ENCODE measurements at regions not wholly inside any gene's neighbourhood (a gene's known extent, or its start where the extent isn't known, plus 50 kb on each side); places are given as distances from the start of the nearest gene placed in this dataset.
"Not testable (repeated sequence)": the region's sequence is repeated elsewhere in the genome, so short reads cannot be mapped to it uniquely, and the experiment has no call there.

DNA sequence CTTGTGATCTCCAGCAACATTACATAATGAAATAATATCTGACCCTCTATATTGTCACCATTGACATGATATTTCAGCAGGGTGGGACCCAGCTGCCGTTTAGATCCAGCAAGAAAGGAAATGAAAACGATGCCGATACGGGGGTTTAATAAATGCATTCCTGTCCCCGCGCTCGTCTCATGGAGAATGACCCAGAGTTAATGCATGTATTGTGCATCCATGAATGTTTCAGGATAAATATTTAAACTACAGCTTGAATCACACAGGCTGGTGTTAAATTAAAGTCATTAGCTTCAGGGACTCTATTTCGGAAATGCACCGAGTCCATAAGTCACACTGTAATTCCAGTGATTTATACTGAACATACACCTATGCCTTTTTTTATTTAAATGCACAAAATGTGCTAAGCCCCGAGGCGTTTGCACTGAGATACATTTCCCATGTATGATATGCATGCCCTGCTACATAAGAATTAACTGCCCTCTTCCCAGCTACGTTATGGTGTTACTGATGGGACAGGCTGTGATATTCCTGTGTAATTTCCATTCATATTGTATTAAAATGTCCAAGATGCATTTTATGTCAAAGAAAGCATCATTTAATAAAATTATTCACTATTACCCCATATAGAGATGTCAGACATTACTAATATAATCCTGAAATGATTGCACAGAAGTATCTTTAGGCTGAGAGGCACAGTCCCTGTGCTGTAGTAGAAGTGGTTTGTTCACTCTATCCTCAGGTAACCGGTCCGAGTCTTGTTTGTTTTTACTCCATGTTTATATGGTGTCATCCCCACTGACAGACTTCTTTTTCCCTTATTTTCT is 109.3 kb upstream of the ZNF516 start:
- DNase-seq = no peak

DNA sequence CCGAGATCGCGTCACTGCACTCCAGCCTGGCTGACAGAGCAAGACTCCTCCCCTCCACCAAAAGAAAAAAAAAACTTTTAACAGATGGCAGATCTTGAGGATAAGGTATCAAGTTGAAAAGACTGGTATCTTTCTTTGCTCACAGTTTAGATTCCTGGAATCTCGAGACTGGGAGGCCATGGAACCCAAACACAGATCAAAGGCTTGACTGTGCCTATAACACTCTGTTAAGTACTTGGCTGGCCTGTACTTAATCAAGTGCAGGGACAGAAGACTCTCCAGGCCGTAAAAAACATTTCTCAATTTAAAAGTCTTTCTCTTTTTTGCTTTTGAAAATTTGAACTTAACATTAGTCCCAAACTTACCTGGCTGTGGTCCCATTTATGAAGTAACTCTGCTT is 107.1 kb upstream of the ZNF516 start:
- DNase-seq = no peak

DNA sequence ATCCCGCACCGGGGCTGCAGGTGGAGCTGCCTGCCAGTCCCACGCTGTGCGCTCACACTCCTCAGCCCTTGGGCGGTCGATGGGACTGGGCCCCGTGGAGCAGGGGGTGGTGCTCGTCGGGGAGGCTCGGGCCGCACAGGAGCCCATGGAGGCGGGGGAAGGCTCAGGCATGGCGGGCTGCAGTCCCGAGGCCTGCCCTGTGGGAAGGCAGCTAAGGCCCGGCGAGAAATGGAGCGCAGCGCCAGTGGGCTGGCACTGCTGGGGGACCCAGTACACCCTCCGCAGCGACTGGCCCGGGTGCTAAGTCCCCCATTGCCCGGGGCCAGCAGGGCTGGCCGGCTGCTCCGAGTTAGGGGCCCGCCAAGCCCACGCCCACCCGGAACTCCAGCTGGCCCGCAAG is 105.0 kb upstream of the ZNF516 start:
- not testable (repeated sequence) for DNase-seq

DNA sequence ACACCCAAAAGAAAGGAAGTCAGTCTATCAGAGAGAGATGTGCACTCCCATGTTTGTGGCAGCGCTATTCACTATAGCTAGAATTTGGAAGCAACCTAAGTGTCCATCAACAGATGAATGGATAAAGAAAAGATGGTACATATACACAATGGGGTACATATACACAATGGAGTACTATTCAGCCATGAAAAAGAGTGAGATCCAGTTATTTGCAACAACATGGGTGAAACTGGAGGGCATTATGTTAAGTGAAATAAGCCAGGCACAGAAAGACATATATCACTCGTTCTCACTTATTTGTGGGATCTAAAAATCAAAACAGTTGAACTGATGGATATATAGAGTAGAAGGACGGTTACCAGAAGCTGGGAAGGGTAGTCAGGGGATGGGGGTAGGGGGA is 99.9 kb upstream of the ZNF516 start:
- DNase-seq = no peak

DNA sequence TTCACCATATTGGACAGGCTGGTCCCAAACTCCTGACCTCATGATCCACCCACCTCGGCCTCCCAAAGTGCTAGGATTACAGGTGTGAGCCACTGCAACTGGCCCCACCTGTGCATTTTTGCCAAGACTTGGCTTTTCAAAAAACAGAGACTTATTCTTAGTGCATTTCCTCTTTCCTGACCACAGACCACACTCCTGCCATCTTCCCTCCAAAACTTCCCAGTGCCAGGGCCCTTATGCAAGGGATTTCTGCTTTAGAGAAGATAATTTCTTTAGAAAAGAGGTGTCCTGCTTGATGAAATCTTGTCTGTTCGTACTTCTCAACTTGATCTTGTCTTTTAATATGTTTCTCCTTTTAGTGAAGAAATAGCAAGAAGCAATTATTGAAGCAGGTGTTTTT is 98.8 kb upstream of the ZNF516 start:
- no peak for DNase-seq

DNA sequence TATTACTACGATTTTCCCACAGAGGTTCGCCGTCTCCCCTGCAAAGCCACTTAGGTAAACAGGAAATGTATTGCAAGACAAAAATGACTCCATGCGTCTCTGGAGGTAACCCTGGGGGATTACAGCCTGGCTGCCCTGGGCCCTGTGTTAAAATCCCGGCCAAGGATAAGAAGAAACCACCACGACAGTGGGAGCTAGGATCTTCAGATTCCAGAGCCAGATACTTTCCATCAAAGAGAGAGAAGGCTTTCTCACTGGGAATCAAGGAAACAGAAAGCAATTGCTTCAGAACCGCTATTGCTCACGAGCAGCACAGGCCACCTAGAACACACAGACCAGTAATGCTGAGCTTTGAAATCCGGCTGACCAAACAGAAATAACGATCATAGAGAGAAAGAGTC is 97.9 kb upstream of the ZNF516 start:
- DNase-seq = no peak

DNA sequence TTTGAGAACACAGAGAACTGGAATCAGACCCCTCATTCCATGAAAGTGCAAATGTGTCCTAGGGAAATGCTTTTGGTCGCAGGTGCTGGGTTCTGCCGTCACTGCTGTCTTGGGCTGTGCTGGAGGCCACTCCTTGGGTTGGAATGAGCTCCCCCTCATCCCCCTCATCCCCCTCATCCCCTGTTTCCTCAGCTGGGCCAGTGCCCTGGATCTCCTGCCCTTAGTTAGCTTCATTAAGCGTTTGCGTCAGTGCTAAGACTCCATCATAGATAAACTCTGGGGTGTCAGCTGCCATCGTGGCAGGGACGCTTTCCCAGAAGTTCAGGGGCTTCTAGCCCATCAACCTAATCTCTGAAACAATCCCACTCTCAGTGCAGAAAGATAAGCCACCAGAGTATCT is 97.1 kb upstream of the ZNF516 start:
- no peak for DNase-seq

DNA sequence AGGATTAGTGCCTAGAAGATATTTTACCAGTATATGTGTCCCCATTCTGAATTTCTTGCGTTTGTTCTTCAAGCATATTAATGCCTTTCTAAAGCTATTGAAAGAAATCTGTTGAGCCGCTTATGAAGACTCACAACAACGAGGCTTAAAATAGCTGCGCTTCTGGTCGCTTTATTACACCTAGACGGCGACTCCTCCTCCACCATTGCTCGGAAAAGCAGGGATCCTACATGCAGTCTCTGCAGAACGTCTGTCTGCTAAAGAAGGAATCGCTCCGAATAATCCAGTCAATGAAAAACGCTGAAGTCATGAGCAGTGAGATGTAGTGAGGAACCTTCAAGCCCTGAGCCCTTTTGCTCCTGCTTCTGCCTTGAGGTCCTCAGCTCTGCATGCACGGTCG is 94.8 kb upstream of the ZNF516 start:
- no peak for DNase-seq

DNA sequence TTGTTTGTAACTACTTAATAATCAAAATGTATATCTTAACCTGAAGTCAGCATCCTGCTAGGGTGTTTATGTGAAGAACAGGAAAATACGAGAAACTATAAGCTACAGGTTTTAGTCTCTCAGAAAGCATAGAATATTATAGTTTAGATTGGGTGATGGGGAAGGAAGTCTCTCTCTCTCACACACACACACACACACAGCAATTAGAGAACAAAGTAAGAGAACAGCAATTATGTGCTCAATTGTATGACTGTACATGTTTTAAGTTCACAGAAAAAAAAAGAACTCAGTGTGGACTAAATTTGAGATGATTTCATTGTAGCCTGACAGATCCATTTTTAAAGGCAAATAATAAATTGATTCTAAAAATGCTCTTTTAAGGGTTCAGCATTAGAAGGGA is 94.3 kb upstream of the ZNF516 start:
- no peak for DNase-seq

DNA sequence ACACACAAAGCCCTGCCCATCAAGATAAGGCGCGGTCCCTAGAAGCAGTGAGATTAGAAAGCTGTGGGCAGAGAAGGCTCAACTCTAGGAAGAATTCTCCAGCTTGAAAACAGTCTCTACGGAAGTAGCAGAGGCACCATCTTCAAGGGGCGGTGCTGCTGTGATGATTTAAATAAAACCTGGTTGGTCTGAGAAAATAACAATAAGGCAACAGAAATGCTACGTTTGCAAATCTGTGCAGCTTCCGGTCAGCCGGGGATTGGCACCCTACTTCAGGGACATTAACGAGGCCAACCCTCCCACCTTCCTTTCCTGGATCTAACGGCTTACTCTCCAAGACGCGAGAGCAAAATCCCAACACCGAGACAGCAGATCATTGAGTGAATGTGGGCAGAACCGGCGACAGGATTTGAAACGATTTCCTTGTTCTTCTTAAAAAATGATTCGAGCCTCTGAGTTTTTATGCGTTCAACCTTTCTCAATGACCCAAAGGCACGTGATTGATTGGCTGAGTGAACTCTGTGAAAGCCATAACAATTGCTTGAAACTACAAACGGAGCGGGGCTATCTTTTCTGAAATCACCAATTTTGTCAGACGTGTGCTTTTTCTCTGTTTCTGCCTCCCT is 93.7 kb upstream of the ZNF516 start:
- DNase-seq = no peak

DNA sequence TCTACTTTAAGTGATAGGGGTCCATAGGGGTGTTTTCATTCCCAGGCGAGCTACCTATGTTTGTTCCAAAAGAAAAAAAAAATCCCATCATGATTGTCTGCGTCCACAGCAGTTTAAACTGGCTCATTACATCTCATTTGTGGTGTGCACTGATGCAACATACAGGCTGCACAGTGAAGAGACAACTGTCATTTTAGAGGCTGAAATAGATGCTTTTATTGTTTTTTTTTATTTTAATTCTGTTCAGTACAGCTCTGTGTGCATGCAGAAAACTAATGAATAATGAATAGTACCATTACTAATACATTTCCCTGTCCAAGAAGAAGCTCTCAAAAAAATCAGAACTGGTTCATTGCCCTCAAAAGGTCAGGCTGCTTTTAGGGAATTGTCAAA is 92.8 kb upstream of the ZNF516 start:
- no peak for DNase-seq

DNA sequence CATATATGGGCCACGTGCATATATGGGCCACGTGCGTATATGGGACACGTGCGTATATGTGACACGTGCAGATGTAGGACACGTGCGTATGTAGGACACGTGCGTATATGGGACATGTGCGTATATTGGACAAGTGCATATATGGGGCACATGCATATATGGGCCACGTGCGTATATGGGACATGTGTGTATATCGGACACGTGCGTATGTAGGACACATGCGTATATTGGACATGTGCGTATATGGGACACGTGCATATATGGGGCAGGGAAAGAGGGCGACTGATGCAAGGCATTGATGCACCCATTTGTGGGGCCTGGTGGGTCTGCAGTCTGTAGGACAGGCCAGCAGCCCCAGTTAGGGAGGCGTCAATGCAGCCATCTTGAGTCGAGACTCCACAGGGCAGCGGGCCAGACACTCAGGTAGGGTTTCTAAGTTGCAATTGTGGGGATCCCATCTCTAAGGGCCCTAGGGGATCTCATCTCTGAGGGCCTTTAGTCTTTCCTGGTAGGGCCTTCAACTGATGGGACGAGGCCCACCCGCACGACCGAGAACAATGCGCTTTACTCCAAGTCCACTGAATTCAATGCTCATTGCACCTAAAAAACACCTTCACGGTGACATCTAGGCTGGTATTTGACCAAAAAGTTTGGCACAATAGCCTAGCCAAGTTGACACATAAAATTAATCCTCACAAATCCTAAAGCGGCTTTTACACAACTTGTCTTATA is 92.3 kb upstream of the ZNF516 start:
- no peak for DNase-seq

DNA sequence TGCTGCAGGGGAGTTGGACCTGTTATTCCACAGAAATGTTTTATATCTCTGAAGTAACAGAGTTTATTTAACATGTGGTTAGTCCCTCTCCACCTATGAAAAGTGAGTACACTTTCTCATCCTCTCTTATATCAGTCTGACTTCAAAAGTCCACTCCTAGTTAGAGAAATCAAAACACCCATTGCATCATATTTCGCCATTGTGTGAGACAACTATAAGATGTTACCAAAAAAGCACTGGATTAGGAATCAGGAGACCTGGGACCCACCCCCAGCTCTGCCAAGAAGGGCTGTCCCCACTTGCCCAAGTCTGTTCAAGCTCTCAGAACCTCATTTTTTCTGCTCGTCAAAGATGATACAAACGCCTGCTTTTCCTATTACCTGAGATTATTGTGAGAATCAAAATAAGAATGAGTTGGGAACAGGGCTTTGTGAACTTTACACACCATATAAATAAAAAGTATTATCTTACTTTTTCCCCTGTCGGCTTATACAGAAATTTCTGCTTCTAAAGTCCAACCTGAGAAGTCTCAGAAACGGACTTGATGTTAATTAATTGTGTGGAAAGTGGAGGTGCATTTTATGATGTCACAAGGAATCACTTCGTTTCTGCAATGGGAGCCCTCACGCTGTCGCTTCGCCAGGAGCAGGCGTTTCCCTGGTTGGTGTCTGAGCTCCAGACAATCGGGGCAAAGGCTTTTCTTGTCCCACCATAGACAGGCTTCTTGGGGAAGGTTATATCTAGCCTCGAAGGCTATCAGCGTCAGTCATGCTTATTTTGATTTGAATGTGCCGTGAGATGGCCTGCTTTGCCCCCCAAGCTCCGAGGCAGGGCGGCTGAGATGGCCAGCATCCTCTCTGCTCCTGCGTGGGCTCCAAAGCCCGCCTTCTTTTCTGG is 89.6 kb upstream of the ZNF516 start:
- no peak for DNase-seq

DNA sequence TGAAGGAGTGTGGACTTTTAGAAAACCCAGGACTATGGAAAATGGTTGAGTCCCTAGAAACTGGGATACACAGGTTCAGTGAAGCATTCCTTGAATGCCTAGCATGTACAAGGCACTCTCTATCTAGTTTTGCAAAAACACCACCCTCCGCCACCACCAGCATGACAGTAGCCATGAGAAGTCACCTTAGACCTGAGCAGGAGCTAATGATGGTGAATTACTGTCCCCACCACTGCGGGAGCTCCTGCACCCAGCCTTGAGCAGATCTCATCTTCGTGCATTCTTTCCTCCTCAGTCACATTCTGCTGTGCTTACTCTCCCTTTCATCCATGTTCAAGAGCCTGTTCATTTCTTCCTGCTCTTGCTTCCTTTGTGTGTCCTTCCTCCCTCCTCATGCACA is 86.2 kb upstream of the ZNF516 start:
- no peak for DNase-seq

DNA sequence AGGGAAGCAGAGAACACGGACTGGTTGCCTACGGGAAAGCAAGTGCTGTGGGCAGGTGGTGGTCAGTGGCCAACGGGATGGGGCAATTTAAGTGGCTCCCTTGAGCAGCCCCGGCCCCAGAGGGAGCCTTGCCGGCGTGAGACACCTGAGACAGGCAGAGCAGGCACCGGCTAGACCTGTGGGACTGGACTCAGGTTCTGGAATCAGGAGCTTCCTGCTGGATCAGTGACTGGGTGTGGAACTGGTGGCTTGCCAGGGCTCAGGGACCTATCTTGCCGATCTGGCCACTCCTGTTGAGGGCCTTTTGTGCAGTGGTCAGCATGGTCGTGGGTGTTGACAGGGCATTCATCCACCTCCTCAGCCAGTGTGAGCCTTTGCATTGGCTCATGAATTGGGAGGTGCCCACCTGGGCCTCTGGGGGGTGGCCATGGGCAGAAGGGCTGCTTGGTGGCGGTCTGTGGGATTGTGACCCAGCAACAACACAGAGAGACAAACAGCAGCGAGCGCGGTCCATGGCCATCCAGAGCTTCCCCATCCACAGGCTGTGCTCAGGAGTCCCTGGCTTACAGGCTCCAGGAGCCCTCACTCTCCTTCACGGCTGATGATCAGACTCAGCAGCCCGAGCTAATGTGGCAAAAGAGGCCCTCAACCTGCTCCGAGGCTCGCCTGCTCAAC is 85.4 kb upstream of the ZNF516 start:
- no peak for DNase-seq

DNA sequence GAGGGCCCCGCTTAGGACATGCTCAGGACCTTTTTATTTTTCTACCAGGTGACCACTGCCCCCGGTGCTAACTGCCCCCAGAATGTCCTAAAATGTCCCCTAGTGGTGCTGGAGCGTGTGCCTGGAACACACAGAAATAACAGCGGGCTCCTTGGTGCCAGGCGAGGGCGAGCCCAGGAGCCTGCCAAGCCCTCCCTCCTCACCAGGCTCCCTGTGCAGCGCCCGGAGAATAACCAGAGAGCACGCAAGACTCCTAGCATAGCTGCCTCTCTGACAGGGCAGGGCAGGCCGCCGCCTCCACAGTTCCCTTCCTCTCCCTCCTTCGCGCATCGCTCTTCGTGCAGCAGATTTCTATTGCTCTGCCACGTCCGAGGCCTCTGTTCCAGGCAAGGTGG is 84.3 kb upstream of the ZNF516 start:
- DNase-seq = no peak

DNA sequence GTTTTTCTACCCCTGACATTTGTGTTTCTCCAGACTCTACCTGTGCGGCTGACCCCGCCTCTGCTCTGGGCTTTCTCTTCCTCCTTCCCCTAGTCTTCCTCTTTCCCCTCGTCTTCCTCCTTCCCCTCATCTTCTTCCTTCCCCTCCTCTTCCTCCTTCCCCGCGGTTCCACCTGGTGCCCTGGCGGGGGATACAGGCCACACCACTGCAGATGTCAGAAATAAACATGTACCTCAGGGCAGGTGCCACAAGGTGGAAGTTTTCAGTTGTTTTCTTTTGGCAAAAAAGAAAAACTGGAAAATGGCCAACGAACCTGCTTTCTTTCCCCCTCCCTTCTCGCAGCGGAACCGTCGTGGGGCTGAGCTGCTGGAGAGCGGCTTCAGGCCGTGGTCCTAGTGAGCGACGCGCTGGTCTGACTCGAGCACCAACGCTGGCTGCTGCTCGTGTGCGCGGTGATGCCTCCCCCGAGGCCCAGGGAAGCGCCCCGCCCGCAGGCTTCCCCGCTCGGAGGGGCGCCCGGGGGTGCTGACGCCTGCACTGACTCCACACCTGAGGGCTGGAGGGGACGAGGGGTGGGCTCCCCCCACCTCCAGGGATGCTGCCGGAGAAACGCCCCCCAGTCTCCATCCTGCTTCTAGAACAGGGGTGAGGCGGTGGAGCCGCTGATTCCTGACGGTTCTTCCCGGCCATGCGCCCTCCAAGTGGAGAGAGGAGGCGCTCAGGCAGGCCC is 83.7 kb upstream of the ZNF516 start:
- no peak for DNase-seq

DNA sequence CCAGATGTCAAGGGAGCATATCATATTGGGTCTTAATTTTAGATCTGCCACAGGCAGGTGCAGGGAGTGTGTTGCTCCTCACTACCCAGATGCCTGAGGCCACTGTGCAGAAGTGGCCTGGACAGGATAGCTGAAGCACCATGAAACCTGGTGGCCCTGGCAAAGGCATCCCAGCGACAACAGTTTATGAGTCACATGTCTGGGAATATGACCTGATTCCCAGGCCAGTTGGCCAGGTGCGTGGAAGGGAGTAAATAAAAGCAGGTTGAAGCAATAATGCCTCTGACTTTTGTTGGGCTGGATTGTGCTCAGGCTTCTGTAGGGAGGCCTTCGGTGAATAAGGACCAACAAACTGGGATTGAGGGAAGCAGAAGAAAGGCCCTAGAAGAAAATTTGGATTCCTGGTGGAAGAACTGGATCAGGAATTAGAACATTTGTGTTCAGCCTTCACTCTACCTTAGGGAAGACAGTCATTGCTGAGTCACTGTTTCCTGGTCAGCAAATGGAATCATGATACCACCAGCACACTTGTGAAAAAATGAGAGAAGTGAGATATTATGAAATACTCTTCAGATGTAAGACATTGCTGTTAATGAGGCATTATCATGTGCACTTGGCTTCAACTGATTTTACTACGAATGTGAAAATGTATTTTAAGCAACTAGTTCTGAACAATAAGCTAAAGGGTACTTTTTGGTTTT is 78.4 kb upstream of the ZNF516 start:
- DNase-seq = no peak

DNA sequence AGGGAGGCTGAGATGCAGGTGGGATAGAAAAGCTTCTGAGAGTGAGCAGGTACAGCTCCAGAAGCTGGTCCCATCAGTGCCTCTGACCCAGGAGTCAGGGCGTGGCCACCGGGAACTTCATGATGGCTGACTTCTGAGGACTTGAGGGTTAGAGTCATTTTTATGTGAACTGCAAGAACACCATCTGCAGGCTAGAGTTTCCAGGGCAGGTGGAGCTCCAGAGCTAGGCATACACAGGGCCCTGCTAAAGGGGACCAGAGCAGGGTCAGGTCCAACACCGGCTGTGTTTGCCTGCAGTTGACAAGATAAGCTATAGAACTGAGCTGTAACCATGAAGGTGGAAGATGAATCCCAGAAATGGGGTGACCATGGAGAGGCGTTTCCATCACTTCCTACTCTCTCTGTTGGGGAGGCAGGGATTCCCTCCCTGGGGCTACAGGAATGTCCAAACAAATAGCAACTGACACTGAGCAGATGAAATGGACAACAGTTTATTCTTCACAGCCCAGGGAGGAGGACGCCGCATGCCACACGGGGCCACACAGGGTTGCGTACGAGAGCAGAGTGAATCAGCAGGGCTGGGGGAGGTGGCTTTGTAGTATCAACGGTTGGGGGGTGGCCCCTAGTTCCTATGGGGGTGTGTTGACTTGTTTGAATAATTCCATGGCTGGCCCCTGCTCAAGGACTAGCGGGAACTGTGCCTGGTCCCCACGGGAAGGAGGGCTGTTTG is 77.6 kb upstream of the ZNF516 start:
- DNase-seq = no peak

DNA sequence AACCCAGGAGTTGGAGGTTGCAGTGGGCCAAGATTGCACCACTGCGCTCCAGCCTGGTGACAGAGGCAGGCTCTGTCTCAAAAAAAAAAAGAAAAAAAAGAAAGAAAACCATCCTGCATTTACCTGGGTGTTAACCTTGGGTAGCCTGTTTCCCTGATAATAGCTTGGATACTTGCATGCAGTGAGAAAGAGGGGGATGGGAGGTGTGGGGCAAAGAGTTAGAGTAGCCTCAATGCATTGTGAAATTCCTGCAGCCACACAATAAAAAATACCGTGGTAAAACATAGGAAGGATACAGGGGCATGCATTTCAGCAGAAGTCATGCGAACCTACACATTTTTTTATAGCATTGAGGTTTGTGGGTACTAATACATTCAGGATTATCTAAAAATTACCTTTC is 76.6 kb upstream of the ZNF516 start:
- no peak for DNase-seq
